ENCODE measurements at regions not wholly inside any gene's neighbourhood (a gene's known extent, or its start where the extent isn't known, plus 50 kb on each side); places are given as distances from the start of the nearest gene placed in this dataset.

DNA sequence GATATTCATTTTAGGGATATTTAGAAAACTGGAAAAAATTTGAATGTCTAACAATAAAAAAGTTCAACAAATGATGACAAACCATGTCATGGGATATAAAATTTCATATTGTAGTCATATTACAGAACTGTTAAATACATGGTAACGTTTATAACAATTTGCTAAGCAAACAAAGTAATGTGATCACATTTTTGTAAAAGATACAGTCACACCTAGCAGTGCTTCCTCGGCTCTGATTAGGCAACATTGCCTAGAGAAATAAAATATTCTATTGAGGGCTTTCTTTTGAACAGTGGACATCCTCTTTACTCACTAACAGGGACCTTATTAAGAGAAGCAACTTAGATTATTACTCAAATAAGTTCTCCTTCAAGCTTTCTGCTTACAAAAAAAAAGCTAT, 605.5 kb downstream of the GATA3 start:
- ATAC-seq (no peak), DNase-seq (no peak)
- no peaks in the 10 kb centered on the region for H3K4me1 ChIP-seq (ENCODE audit: control insufficient read depth, insufficient read depth, low read length)
- no peak overlapping the region for H3K27ac ChIP-seq (ENCODE audit: low read length)
- H3K27me3 ChIP-seq (ENCODE audit: control insufficient read depth, insufficient read depth, low read length) = no peaks in the 10 kb centered on the region
- no peak overlapping the region for H3K4me3 Mint-ChIP-seq
- no peaks in the 10 kb centered on the region for H3K9me3 ChIP-seq (ENCODE audit: control insufficient read depth, insufficient read depth, low read length)
- peaks cover 20 to 29% of the 10 kb centered on the region in 2 donors for H3K27me3 Mint-ChIP-seq (ENCODE audit: low read depth in 2 of 2)
- intact Hi-C loops (cut with micrococcal nuclease) = no loop called here
- TF ChIP-seq, protein P1, sequence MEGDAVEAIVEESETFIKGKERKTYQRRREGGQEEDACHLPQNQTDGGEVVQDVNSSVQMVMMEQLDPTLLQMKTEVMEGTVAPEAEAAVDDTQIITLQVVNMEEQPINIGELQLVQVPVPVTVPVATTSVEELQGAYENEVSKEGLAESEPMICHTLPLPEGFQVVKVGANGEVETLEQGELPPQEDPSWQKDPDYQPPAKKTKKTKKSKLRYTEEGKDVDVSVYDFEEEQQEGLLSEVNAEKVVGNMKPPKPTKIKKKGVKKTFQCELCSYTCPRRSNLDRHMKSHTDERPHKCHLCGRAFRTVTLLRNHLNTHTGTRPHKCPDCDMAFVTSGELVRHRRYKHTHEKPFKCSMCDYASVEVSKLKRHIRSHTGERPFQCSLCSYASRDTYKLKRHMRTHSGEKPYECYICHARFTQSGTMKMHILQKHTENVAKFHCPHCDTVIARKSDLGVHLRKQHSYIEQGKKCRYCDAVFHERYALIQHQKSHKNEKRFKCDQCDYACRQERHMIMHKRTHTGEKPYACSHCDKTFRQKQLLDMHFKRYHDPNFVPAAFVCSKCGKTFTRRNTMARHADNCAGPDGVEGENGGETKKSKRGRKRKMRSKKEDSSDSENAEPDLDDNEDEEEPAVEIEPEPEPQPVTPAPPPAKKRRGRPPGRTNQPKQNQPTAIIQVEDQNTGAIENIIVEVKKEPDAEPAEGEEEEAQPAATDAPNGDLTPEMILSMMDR (IDR thresholded peaks at IDR 0.05) = no peak
- no peaks in the 10 kb centered on the region for H3K36me3 ChIP-seq (ENCODE audit: control insufficient read depth, insufficient read depth, low read length)
- no peak overlapping the region for H3K27ac Mint-ChIP-seq
- no peak overlapping the region for H3K4me3 ChIP-seq (ENCODE audit: low read length)
- no CpG with 5 or more reads among the region's 2 CpGs for WGBS (ENCODE audit: insufficient coverage)
- no peaks in the 10 kb centered on the region for H3K36me3 Mint-ChIP-seq
- no peaks in the 10 kb centered on the region for H3K4me1 Mint-ChIP-seq
- no peaks in the 10 kb centered on the region for H3K9me3 Mint-ChIP-seq

DNA sequence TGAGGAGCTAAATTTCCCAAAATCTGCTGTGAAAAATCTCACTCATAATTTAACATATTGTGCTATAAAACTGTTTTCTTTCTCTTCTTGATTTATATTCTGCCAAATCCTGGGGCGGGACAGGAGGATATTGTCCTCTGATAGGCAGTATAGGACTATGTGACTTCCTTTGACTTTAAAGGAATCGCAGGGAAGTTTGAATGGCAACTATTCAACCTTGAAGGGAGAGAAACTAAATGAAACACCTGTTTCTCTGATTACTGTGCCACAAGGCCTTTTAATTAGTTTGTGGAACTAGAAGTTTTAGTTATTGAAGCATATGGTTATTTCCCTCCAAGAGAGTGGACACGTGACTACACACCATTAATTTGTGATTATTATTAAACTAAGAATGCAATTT, 607.4 kb downstream of the GATA3 start:
- H3K9me3 Mint-ChIP-seq = no peaks in the 10 kb centered on the region
- intact Hi-C loops (cut with micrococcal nuclease) = no loop called here
- TF ChIP-seq, protein P1 (IDR thresholded peaks at IDR 0.05) = no peak
- H3K9me3 ChIP-seq (ENCODE audit: control insufficient read depth, insufficient read depth, low read length) = no peaks in the 10 kb centered on the region
- H3K4me1 ChIP-seq (ENCODE audit: control insufficient read depth, insufficient read depth, low read length) = no peaks in the 10 kb centered on the region
- no peak overlapping the region for H3K27ac Mint-ChIP-seq
- H3K4me3 Mint-ChIP-seq = no peak overlapping the region
- DNase-seq (no peak), ATAC-seq (no peak)
- no peak overlapping the region for H3K4me3 ChIP-seq (ENCODE audit: low read length)
- peaks cover 20 to 33% of the 10 kb centered on the region in 2 donors for H3K27me3 Mint-ChIP-seq (ENCODE audit: low read depth in 2 of 2)
- H3K27ac ChIP-seq (ENCODE audit: low read length) = no peak overlapping the region
- no peaks in the 10 kb centered on the region for H3K36me3 Mint-ChIP-seq
- no peaks in the 10 kb centered on the region for H3K36me3 ChIP-seq (ENCODE audit: control insufficient read depth, insufficient read depth, low read length)
- H3K4me1 Mint-ChIP-seq = no peaks in the 10 kb centered on the region
- no peaks in the 10 kb centered on the region for H3K27me3 ChIP-seq (ENCODE audit: control insufficient read depth, insufficient read depth, low read length)
- 93% methylated on average over 2 of the region's 3 CpGs for WGBS (ENCODE audit: insufficient coverage)

DNA sequence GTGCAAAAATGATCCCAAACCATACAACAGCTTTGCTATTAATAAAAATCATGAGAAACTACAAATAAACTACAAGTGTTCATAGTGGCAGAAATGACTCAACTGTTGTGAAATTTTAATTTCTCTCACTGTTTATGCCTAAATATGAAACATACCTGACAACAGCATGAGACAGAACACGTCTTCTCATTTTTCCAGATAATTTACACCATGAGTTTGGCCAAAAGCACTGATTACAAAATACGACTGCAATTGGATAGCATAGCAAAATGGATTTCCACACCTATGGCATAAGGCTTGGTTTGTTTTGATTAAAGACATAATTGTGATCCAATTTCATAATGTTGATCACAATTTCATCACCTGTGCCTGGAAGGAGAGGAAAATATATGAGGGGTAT, 608.6 kb downstream of the GATA3 start:
- H3K4me3 ChIP-seq (ENCODE audit: low read length) = no peak overlapping the region
- Mint-ChIP-seq H3K36me3 (no peaks in the 10 kb centered on the region), H3K27me3 (ENCODE audit: low read depth in 2 of 2) (peaks cover 17 to 36% of the 10 kb centered on the region in 2 donors), H3K4me1 (no peaks in the 10 kb centered on the region), H3K9me3 (no peaks in the 10 kb centered on the region), H3K4me3 (no peak overlapping the region), H3K27ac (no peak overlapping the region)
- H3K9me3 ChIP-seq (ENCODE audit: control insufficient read depth, insufficient read depth, low read length) = peaks cover 2% of the 10 kb centered on the region
- no peaks in the 10 kb centered on the region for H3K4me1 ChIP-seq (ENCODE audit: control insufficient read depth, insufficient read depth, low read length)
- DNase-seq (no peak), ATAC-seq (no peak)
- TF ChIP-seq, protein P1 (IDR thresholded peaks at IDR 0.05) = no peak
- H3K36me3 ChIP-seq (ENCODE audit: control insufficient read depth, insufficient read depth, low read length) = no peaks in the 10 kb centered on the region
- WGBS (ENCODE audit: insufficient coverage) = 90% methylated on average over 2 of the region's 2 CpGs
- H3K27me3 ChIP-seq (ENCODE audit: control insufficient read depth, insufficient read depth, low read length) = no peaks in the 10 kb centered on the region
- intact Hi-C loops (cut with micrococcal nuclease) = no loop called here
- H3K27ac ChIP-seq (ENCODE audit: low read length) = no peak overlapping the region

DNA sequence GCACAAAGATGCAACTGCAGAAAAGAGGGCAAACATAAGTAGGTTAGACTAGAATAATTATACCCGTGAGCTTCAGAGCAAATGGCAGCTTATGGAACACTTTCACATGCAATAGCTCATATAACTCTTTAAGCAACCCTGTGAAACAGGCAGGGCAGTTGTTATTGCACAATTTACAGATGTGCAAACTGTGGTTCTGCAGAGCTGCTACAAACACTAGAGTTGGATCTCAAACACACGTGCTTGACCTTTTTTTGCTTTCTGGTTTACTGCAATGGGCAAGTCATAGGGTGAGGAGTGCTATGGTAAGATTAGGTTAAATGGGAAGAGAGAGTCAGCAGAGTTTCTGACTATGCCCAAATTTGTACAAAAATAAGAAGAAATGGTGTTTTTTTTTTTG, 610.8 kb downstream of the GATA3 start:
- TF ChIP-seq, protein P1 (IDR thresholded peaks at IDR 0.05) = no peak
- Histone ChIP-seq H3K9me3 (ENCODE audit: control insufficient read depth, insufficient read depth, low read length) (peaks cover 2% of the 10 kb centered on the region), H3K36me3 (ENCODE audit: control insufficient read depth, insufficient read depth, low read length) (no peaks in the 10 kb centered on the region), H3K27me3 (ENCODE audit: control insufficient read depth, insufficient read depth, low read length) (no peaks in the 10 kb centered on the region), H3K4me1 (ENCODE audit: control insufficient read depth, insufficient read depth, low read length) (no peaks in the 10 kb centered on the region), H3K27ac (ENCODE audit: low read length) (no peak overlapping the region), H3K4me3 (ENCODE audit: low read length) (no peak overlapping the region)
- WGBS (ENCODE audit: insufficient coverage) = 84% methylated on average over 2 of the region's 2 CpGs
- intact Hi-C loops (cut with micrococcal nuclease) = no loop called here
- no peaks in the 10 kb centered on the region for H3K36me3 Mint-ChIP-seq
- H3K4me1 Mint-ChIP-seq = no peaks in the 10 kb centered on the region
- ATAC-seq = no peak
- DNase-seq = no peak
- H3K27me3 Mint-ChIP-seq (ENCODE audit: low read depth in 2 of 2) = peaks cover 10 to 26% of the 10 kb centered on the region in 2 donors
- no peak overlapping the region for H3K4me3 Mint-ChIP-seq
- no peak overlapping the region for H3K27ac Mint-ChIP-seq
- no peaks in the 10 kb centered on the region for H3K9me3 Mint-ChIP-seq
